Testis (tissue), 2 donors: ENCODE measurements at regions not wholly inside any gene's neighbourhood (a gene's known extent, or its start where the extent isn't known, plus 50 kb on each side); places are given as distances from the start of the nearest gene placed in this dataset.

Experiments used
- POLR2A ChIP-seq: fragments of 450-650 bp; IDR thresholded peaks from one replicate; pipeline ENCODE4 v1.6.1; 2017; ENCODE audit warnings: antibody characterized with exemption, mild to moderate bottlenecking, moderate library complexity
- TF ChIP-seq, protein P1 (sequence below), 3 experiments: fragments of 450-650 bp in 2 of 3; fragments of 200-600 bp in 1 of 3; sonication (generic) in 1 of 3; IDR thresholded peaks; one replicate each; pipeline ENCODE4 v1.5.1; 2016 to 2019; ENCODE audit warnings: antibody characterized with exemption in 3 of 3, mild to moderate bottlenecking in 2 of 3, moderate library complexity in 1 of 3

DNA sequence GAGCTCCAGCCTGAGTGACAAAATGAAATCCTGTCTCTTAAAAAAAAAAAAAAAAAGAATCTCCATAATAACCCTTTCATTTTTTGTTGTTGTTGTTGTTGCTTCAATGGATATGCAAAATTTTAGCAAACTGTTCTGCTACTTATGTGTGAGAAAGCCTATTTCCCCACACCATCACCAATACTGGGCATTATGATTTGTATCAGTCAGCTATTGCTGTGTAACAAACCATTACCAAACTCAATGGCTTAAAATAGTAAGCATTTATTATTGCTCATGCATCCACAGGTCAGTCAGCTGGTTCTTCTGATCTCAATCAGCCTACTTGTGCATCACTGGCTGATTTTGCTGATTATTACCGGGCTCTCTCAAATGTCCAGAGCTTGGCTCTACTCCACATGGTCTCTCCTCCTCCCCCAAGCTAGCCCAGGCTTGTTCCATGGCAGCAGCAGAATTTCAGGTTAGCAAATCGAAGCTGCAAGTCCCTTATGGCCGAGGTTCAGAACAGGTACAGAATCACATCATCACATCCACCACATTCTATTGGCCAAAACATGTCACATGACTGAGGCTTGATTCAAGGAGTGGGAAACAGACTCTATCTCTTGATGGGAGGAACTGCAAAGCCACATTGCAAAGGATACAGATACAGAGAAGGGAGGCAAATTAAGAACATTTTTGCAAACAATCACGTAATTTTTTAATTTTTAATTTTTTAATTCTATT lies 135.1 kb downstream of the MN1 start:
- TF ChIP-seq, protein P1, sequence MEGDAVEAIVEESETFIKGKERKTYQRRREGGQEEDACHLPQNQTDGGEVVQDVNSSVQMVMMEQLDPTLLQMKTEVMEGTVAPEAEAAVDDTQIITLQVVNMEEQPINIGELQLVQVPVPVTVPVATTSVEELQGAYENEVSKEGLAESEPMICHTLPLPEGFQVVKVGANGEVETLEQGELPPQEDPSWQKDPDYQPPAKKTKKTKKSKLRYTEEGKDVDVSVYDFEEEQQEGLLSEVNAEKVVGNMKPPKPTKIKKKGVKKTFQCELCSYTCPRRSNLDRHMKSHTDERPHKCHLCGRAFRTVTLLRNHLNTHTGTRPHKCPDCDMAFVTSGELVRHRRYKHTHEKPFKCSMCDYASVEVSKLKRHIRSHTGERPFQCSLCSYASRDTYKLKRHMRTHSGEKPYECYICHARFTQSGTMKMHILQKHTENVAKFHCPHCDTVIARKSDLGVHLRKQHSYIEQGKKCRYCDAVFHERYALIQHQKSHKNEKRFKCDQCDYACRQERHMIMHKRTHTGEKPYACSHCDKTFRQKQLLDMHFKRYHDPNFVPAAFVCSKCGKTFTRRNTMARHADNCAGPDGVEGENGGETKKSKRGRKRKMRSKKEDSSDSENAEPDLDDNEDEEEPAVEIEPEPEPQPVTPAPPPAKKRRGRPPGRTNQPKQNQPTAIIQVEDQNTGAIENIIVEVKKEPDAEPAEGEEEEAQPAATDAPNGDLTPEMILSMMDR (IDR thresholded peaks at IDR 0.05): no peak
- TF ChIP-seq POLR2A: no peak
